Prostate gland (tissue), 2 donors: ENCODE measurements at regions not wholly inside any gene's neighbourhood (a gene's known extent, or its start where the extent isn't known, plus 50 kb on each side); places are given as distances from the start of the nearest gene placed in this dataset.

Experiments
- POLR2A ChIP-seq: fragments of 450-650 bp; IDR thresholded peaks from one replicate; pipeline ENCODE4 v1.6.1; 2016; ENCODE audit warnings: antibody characterized with exemption, mild to moderate bottlenecking
- TF ChIP-seq, protein P1 (sequence below), 4 experiments: fragments of 200-600 bp in 2 of 4; fragments of 450-650 bp in 2 of 4; sonication (generic) in 2 of 4; IDR thresholded peaks; 1 replicate in 3 of 4; 2 replicates in 1 of 4; pipeline ENCODE4 v1.5.1; 2016 to 2019; ENCODE audit warnings: antibody characterized with exemption in 4 of 4, mild to moderate bottlenecking in 2 of 4, moderate library complexity in 2 of 4

DNA sequence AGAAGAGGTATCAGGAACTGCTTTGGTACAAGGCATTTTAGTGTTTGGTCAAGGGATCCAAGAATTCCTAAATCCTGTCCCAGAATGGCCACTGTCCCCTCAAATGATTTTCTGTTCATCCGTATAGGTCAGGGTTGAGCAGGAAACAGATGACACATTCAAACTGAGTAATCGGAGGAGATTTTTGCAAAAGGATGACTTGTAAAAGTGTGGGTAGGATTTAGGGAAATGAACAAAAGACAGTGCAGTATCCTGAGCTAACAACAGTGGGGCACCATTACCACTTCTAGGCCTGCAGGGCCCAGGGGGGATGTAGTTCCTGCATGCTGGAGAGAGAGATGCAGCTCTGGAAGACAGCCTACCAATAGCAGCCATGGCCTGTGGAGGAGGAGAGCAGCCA, 290.1 kb downstream of the ZSWIM6 start:
- TF ChIP-seq, protein P1, sequence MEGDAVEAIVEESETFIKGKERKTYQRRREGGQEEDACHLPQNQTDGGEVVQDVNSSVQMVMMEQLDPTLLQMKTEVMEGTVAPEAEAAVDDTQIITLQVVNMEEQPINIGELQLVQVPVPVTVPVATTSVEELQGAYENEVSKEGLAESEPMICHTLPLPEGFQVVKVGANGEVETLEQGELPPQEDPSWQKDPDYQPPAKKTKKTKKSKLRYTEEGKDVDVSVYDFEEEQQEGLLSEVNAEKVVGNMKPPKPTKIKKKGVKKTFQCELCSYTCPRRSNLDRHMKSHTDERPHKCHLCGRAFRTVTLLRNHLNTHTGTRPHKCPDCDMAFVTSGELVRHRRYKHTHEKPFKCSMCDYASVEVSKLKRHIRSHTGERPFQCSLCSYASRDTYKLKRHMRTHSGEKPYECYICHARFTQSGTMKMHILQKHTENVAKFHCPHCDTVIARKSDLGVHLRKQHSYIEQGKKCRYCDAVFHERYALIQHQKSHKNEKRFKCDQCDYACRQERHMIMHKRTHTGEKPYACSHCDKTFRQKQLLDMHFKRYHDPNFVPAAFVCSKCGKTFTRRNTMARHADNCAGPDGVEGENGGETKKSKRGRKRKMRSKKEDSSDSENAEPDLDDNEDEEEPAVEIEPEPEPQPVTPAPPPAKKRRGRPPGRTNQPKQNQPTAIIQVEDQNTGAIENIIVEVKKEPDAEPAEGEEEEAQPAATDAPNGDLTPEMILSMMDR (IDR thresholded peaks at IDR 0.05) = no peak
- TF ChIP-seq POLR2A = no peak
